Peyer's patch (tissue), 4 donors: ENCODE measurements at regions not wholly inside any gene's neighbourhood (a gene's known extent, or its start where the extent isn't known, plus 50 kb on each side); places are given as distances from the start of the nearest gene placed in this dataset.

ENCODE experiments used
- CTCF ChIP-seq, 6 experiments: fragments of 450-650 bp in 4 of 6; fragments of 200-600 bp in 2 of 6; sonication (generic) in 1 of 6; IDR thresholded peaks; one replicate each; pipeline ENCODE4 v1.5.1; 2017 to 2019; ENCODE audit warnings: antibody characterized with exemption in 6 of 6, mild to moderate bottlenecking in 3 of 6, moderate library complexity in 1 of 6
- POLR2A ChIP-seq, 2 donors: fragments of 450-650 bp; IDR thresholded peaks; one replicate each; pipeline ENCODE4 v1.5.1; 2017; ENCODE audit warnings: antibody characterized with exemption in 2 of 2, mild to moderate bottlenecking in 2 of 2, moderate library complexity in 2 of 2

- TF ChIP-seq CTCF (IDR thresholded peaks at IDR 0.05) (no peak), POLR2A (IDR thresholded peaks at IDR 0.05) (no peak)
Measured at GRCh38 chr1:221855156-221855555, 113.3 kb upstream of the DUSP10 start.
